CD4-positive, alpha-beta memory T cell (primary cell): ENCODE measurements at regions not wholly inside any gene's neighbourhood (a gene's known extent, or its start where the extent isn't known, plus 50 kb on each side); places are given as distances from the start of the nearest gene placed in this dataset.

Experiments used
- CTCF ChIA-PET: fragments of 350-600 bp; sonication (Branson Sonifier 250); formaldehyde crosslinking; loops from one replicate; lab custom pipeline; 2021; ENCODE audit warnings: inconsistent platforms; ENCODE audit not compliant: partially characterized antibody; lab: Charles Lee
- POLR2A ChIA-PET: fragments of 350-600 bp; sonication (Branson Sonifier 250); formaldehyde crosslinking; loops from one replicate; lab custom pipeline; 2021; ENCODE audit not compliant: partially characterized antibody; lab: Charles Lee
- DNase-seq, 5 donors: peaks; one replicate each; pipeline versions ENCODE4 v3.0.0 to v3.0.0-alpha.2; 2020 to 2022; ENCODE audit warnings: mixed read lengths in 1 of 5
- H3K27ac ChIP-seq: one replicate; pipeline ENCODE4 v1.7.0; 2013; ENCODE audit warnings: low read depth, low read length
- H3K27me3 ChIP-seq: 2 replicates; pipeline ENCODE4 v1.7.0; 2013; ENCODE audit warnings: mild to moderate bottlenecking, low read length, moderate library complexity; ENCODE audit not compliant: insufficient read depth
- H3K36me3 ChIP-seq: 2 replicates; pipeline ENCODE4 v1.7.0; 2013; ENCODE audit warnings: mild to moderate bottlenecking, low read length, moderate library complexity; ENCODE audit not compliant: insufficient read depth
- H3K4me1 ChIP-seq: 2 replicates; pipeline ENCODE4 v1.7.0; 2013; ENCODE audit warnings: mild to moderate bottlenecking, low read length, moderate library complexity; ENCODE audit not compliant: insufficient read depth
- H3K4me3 ChIP-seq, 2 donors: one replicate each; pipeline ENCODE4 v1.7.0; 2013; ENCODE audit warnings: low read length in 2 of 2, mild to moderate bottlenecking in 1 of 2
- H3K9me3 ChIP-seq, 2 donors: one replicate each; pipeline ENCODE4 v1.7.0; 2013; ENCODE audit warnings: low read length in 2 of 2, control low read depth in 1 of 2; ENCODE audit not compliant: control insufficient read depth in 1 of 2
- H3K27ac Mint-ChIP-seq, 7 donors: one replicate each; pipeline ENCODE4 v1.8.0; 2020 to 2021; ENCODE audit warnings: mixed read lengths in 7 of 7, mild to moderate bottlenecking in 6 of 7, inconsistent platforms in 3 of 7, moderate library complexity in 3 of 7
- H3K27me3 Mint-ChIP-seq, 2 donors: one replicate each; pipeline ENCODE4 v1.8.0; 2020 to 2021; ENCODE audit warnings: mixed read lengths in 2 of 2
- H3K36me3 Mint-ChIP-seq, 2 donors: one replicate each; pipeline ENCODE4 v1.8.0; 2020 to 2021; ENCODE audit warnings: mixed read lengths in 2 of 2, inconsistent platforms in 1 of 2, mild to moderate bottlenecking in 1 of 2
- H3K4me1 Mint-ChIP-seq, 4 donors: one replicate each; pipeline ENCODE4 v1.8.0; 2020 to 2021; ENCODE audit warnings: mixed read lengths in 4 of 4, mild to moderate bottlenecking in 1 of 4
- H3K4me3 Mint-ChIP-seq, 8 donors: one replicate each; pipeline ENCODE4 v1.8.0; 2020 to 2021; ENCODE audit warnings: mixed read lengths in 8 of 8, mild to moderate bottlenecking in 7 of 8, moderate library complexity in 6 of 8, inconsistent platforms in 3 of 8
- H3K9me3 Mint-ChIP-seq, 8 donors: one replicate each; pipeline ENCODE4 v1.8.0; 2020 to 2021; ENCODE audit warnings: mixed read lengths in 8 of 8, mild to moderate bottlenecking in 5 of 8, inconsistent platforms in 3 of 8, moderate library complexity in 1 of 8
- intact Hi-C: fragments of 100-400 bp; cut with micrococcal nuclease; formaldehyde crosslinking; loops from one replicate; pipeline ENCODE4 v1.15.1; 2023

DNA sequence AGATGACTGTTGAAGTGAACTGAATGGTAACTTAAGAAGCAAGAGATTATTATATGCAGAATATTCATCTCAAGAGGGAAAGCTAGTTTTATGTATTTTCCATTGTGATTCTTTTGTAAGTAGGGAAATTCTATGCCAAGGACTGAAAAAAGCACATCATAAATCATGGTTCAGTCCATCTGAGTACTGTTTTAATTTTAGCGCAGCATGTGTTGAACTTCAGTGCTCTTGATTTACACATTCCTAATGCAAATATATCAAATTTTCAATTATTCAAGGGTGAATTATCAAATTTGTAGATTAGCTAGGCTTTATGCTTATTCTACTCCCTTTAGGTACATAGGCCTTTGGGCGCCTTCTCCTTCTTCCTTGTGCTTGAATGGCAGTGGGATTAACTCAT is 50.3 kb upstream of the TCF12 start:
- DNase-seq: no peak
- Histone ChIP-seq H3K36me3 (no peaks in the 10 kb centered on the region), H3K4me3 (no peak overlapping the region), H3K4me1 (no peaks in the 10 kb centered on the region), H3K27ac (no peak overlapping the region), H3K27me3 (no peaks in the 10 kb centered on the region), H3K9me3 (no peaks in the 10 kb centered on the region)
- CTCF ChIA-PET: no interaction called here
- intact Hi-C loops: loop anchor here (5.0 kb wide), 1 partner anchor 371 kb away; no protein-coding TSS in a partner anchor
- no peaks in the 10 kb centered on the region for H3K27me3 Mint-ChIP-seq
- no peaks in the 10 kb centered on the region for H3K9me3 Mint-ChIP-seq
- H3K27ac Mint-ChIP-seq: no peak overlapping the region
- no peak overlapping the region for H3K4me3 Mint-ChIP-seq
- no peaks in the 10 kb centered on the region for H3K4me1 Mint-ChIP-seq
- POLR2A ChIA-PET: no interaction called here
- H3K36me3 Mint-ChIP-seq: no peaks in the 10 kb centered on the region

GRCh38 chr15:56866803-56867202 is 51.6 kb upstream of the TCF12 start:
- Mint-ChIP-seq H3K36me3 (peaks cover 0 to 3% of the 10 kb centered on the region in 2 donors), H3K27me3 (no peaks in the 10 kb centered on the region), H3K4me3 (no peak overlapping the region), H3K27ac (no peak overlapping the region), H3K4me1 (no peaks in the 10 kb centered on the region), H3K9me3 (no peaks in the 10 kb centered on the region)
- intact Hi-C loops: loop anchor here (5.0 kb wide), 1 partner anchor 370 kb away; no protein-coding TSS in a partner anchor
- no peak for DNase-seq
- Histone ChIP-seq H3K4me3 (no peak overlapping the region), H3K36me3 (no peaks in the 10 kb centered on the region), H3K4me1 (no peaks in the 10 kb centered on the region), H3K9me3 (no peaks in the 10 kb centered on the region), H3K27ac (no peak overlapping the region), H3K27me3 (no peaks in the 10 kb centered on the region)
- POLR2A ChIA-PET: no interaction called here
- CTCF ChIA-PET: no interaction called here

DNA sequence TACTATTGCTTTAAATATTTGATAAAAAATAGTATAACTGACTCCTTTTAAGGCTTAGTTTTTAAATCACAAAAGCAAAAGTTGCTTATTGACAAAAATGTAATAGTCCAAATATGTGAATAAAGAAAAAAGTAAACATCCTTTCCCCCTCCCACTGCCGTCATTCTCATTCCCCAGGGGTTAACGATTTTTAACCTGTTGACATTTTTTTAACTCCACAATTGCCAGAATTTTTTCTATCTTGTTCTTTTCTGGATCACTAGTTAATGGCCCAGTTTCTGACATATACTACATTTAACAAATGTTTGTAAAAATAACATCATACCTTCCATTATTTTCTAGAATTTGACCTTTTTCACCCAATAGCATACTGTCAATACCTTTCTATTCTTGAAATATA is 60.6 kb upstream of the TCF12 start:
- H3K9me3 Mint-ChIP-seq: peaks cover 0 to 2% (median 0%) of the 10 kb centered on the region in 8 donors
- H3K4me3 Mint-ChIP-seq: no peak overlapping the region
- peaks cover 0 to 10% of the 10 kb centered on the region in 2 donors for H3K36me3 Mint-ChIP-seq
- ChIA-PET POLR2A (no interaction called here), CTCF (interaction anchor here (1.3 kb wide), 1 partner anchor 60 kb away, joined by 3 read pairs; no protein-coding TSS in a partner anchor)
- H3K9me3 ChIP-seq: no peaks in the 10 kb centered on the region
- DNase-seq: no peak
- H3K27me3 ChIP-seq: no peaks in the 10 kb centered on the region
- no peaks in the 10 kb centered on the region for H3K36me3 ChIP-seq
- H3K27me3 Mint-ChIP-seq: peaks cover 0 to 2% of the 10 kb centered on the region in 2 donors
- no peak overlapping the region for H3K4me3 ChIP-seq
- intact Hi-C loops: no loop called here
- no peaks in the 10 kb centered on the region for H3K4me1 ChIP-seq
- no peak overlapping the region for H3K27ac Mint-ChIP-seq
- no peaks in the 10 kb centered on the region for H3K4me1 Mint-ChIP-seq
- H3K27ac ChIP-seq: no peak overlapping the region

- Mint-ChIP-seq H3K9me3 (peaks cover 0 to 2% (median 0%) of the 10 kb centered on the region in 8 donors), H3K27ac (no peak overlapping the region), H3K27me3 (peaks cover 0 to 2% of the 10 kb centered on the region in 2 donors), H3K36me3 (peaks cover 0 to 7% of the 10 kb centered on the region in 2 donors), H3K4me1 (no peaks in the 10 kb centered on the region), H3K4me3 (no peak overlapping the region)
- no peak overlapping the region for H3K27ac ChIP-seq
- no peaks in the 10 kb centered on the region for H3K9me3 ChIP-seq
- no peaks in the 10 kb centered on the region for H3K4me1 ChIP-seq
- ChIA-PET CTCF (interaction anchor here (1.3 kb wide), 1 partner anchor 61 kb away, joined by 3 read pairs; no protein-coding TSS in a partner anchor), POLR2A (no interaction called here)
- H3K27me3 ChIP-seq: no peaks in the 10 kb centered on the region
- intact Hi-C loops: no loop called here
- H3K4me3 ChIP-seq: no peak overlapping the region
- no peak for DNase-seq
- no peaks in the 10 kb centered on the region for H3K36me3 ChIP-seq
These were observed 61.5 kb upstream of the TCF12 start for GRCh38 chr15:56856934-56857333.

DNA sequence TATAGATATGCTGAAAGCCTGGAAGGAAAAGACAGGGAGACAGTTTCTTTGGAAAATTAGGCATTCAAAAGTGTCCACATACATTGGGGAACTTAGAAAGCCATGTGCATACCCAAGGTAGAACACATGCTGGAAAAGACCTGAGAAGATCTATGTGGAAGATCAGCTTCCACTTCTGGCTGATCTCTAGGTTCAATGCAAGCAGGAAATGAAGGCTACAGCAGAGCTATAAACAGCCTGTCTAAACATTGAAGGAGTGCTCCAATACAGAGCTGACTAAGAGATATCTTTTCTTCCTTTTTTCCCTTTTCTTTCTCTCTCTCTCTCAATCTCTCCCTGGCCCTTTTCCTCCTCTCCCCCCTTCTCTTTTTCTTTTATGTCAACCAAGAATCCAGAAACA is 73.6 kb upstream of the TCF12 start:
- H3K9me3 Mint-ChIP-seq: peaks cover 0 to 4% (median 0%) of the 10 kb centered on the region in 8 donors
- no peak for DNase-seq
- ChIA-PET CTCF (no interaction called here), POLR2A (no interaction called here)
- no peaks in the 10 kb centered on the region for H3K27me3 Mint-ChIP-seq
- Histone ChIP-seq H3K4me1 (no peaks in the 10 kb centered on the region), H3K36me3 (no peaks in the 10 kb centered on the region), H3K27ac (no peak overlapping the region), H3K4me3 (no peak overlapping the region), H3K27me3 (no peaks in the 10 kb centered on the region), H3K9me3 (no peaks in the 10 kb centered on the region)
- H3K36me3 Mint-ChIP-seq: peaks cover 0 to 7% of the 10 kb centered on the region in 2 donors
- intact Hi-C loops: no loop called here
- no peak overlapping the region for H3K27ac Mint-ChIP-seq
- no peak overlapping the region for H3K4me3 Mint-ChIP-seq
- peaks cover 0 to 2% (median 0%) of the 10 kb centered on the region in 4 donors for H3K4me1 Mint-ChIP-seq

GRCh38 chr15:56844471-56844870 is 74.0 kb upstream of the TCF12 start:
- Mint-ChIP-seq H3K4me1 (peaks cover 0 to 4% (median under 1%) of the 10 kb centered on the region in 4 donors), H3K27ac (no peak overlapping the region), H3K27me3 (no peaks in the 10 kb centered on the region), H3K36me3 (peaks cover 0 to 7% of the 10 kb centered on the region in 2 donors), H3K4me3 (no peak overlapping the region), H3K9me3 (peaks cover 0 to 4% (median 0%) of the 10 kb centered on the region in 8 donors)
- Histone ChIP-seq H3K27me3 (no peaks in the 10 kb centered on the region), H3K27ac (no peak overlapping the region), H3K4me3 (no peak overlapping the region), H3K9me3 (no peaks in the 10 kb centered on the region), H3K4me1 (no peaks in the 10 kb centered on the region), H3K36me3 (no peaks in the 10 kb centered on the region)
- DNase-seq: no peak
- intact Hi-C loops: no loop called here
- ChIA-PET CTCF (no interaction called here), POLR2A (no interaction called here)

- peaks cover 0 to 6% (median 3%) of the 10 kb centered on the region in 4 donors for H3K4me1 Mint-ChIP-seq
- no peaks in the 10 kb centered on the region for H3K27me3 Mint-ChIP-seq
- H3K4me3 Mint-ChIP-seq: no peak overlapping the region
- no peaks in the 10 kb centered on the region for H3K27me3 ChIP-seq
- POLR2A ChIA-PET: no interaction called here
- CTCF ChIA-PET: no interaction called here
- no peak overlapping the region for H3K27ac ChIP-seq
- H3K36me3 Mint-ChIP-seq: peaks cover 0 to 3% of the 10 kb centered on the region in 2 donors
- H3K36me3 ChIP-seq: no peaks in the 10 kb centered on the region
- H3K27ac Mint-ChIP-seq: no peak overlapping the region
- no peak for DNase-seq
- H3K4me1 ChIP-seq: no peaks in the 10 kb centered on the region
- H3K9me3 Mint-ChIP-seq: peaks cover 0 to 2% (median 0%) of the 10 kb centered on the region in 8 donors
- H3K9me3 ChIP-seq: no peaks in the 10 kb centered on the region
- intact Hi-C loops: no loop called here
- H3K4me3 ChIP-seq: no peak overlapping the region
These were observed 78.8 kb upstream of the TCF12 start for GRCh38 chr15:56839641-56840040.
